Esophagus muscularis mucosa (tissue), 4 donors: ENCODE measurements at regions not wholly inside any gene's neighbourhood (a gene's known extent, or its start where the extent isn't known, plus 50 kb on each side); places are given as distances from the start of the nearest gene placed in this dataset.

Source experiments
- DNase-seq: peaks from one replicate; pipeline ENCODE4 v3.0.0-alpha.2; 2017; ENCODE audit errors: extremely low spot score
- H3K27ac ChIP-seq, 4 donors: fragments of 200-600 bp; sonication (generic); replicated peaks in 1 of 4; 1 replicate in 3 of 4; 2 replicates in 1 of 4; pipeline ENCODE4 v1.5.1; 2016 to 2019; ENCODE audit warnings: mild to moderate bottlenecking in 1 of 4
- H3K27me3 ChIP-seq, 4 donors: fragments of 200-600 bp; sonication (generic); one replicate each; pipeline versions ENCODE4 v1.5.1 to v1.6.0; 2016 to 2019
- H3K36me3 ChIP-seq, 4 donors: fragments of 200-600 bp; sonication (generic); one replicate each; pipeline ENCODE4 v1.5.1; 2016 to 2019
- H3K4me1 ChIP-seq, 4 donors: fragments of 200-600 bp; sonication (generic); one replicate each; pipeline ENCODE4 v1.5.1; 2016 to 2019
- H3K4me3 ChIP-seq, 4 donors: fragments of 200-600 bp; sonication (generic); 1 replicate in 2 of 4; 2 replicates in 2 of 4; pipeline ENCODE4 v1.5.1; 2016 to 2019; ENCODE audit warnings: mild to moderate bottlenecking in 4 of 4, moderate library complexity in 1 of 4
- H3K9me3 ChIP-seq, 4 donors: fragments of 200-600 bp; sonication (generic); 1 replicate in 3 of 4; 2 replicates in 1 of 4; pipeline ENCODE4 v1.5.1; 2016 to 2019
- CTCF ChIP-seq, 3 experiments: fragments of 200-600 bp in 2 of 3; fragments of 450-650 bp in 1 of 3; sonication (generic) in 2 of 3; IDR thresholded peaks; one replicate each; pipeline ENCODE4 v1.5.1; 2017 to 2019; ENCODE audit warnings: antibody characterized with exemption in 3 of 3, mild to moderate bottlenecking in 2 of 3, moderate library complexity in 1 of 3
- EP300 ChIP-seq: sonication (generic); formaldehyde crosslinking; IDR thresholded peaks from one replicate; pipeline ENCODE4 v1.6.1; 2017; ENCODE audit warnings: antibody characterized with exemption
- POLR2A ChIP-seq: fragments of 450-650 bp; IDR thresholded peaks from one replicate; pipeline ENCODE4 v1.6.1; 2017; ENCODE audit warnings: antibody characterized with exemption, moderate library complexity, mild to moderate bottlenecking, low read depth
- POLR2AphosphoS5 ChIP-seq, 2 donors: sonication (generic); formaldehyde crosslinking; IDR thresholded peaks; one replicate each; pipeline ENCODE4 v1.6.1; 2017; ENCODE audit warnings: antibody characterized with exemption in 2 of 2
- WGBS: methylation state at CpG from one replicate; pipeline ENCODE4 v1.1.5; 2018; 5-methylcytosine and 5-hydroxymethylcytosine counted together
- intact Hi-C: fragments of 100-400 bp; cut with DNase I; formaldehyde crosslinking; loops from one replicate; pipeline ENCODE4 v1.15.1; 2023

- WGBS, result 99% methylated on average over 14 of the region's 14 CpGs
- intact Hi-C loops, result no loop called here
- Histone ChIP-seq H3K27ac (no peak overlapping the region), H3K27me3 (no peaks in the 10 kb centered on the region), H3K9me3 (no peaks in the 10 kb centered on the region), H3K4me3 (no peak overlapping the region), H3K4me1 (peaks cover 0 to 2% (median under 1%) of the 10 kb centered on the region in 4 donors), H3K36me3 (no peaks in the 10 kb centered on the region)
- TF ChIP-seq EP300 (no peak), CTCF (IDR thresholded peaks at IDR 0.05) (no peak), POLR2AphosphoS5 (IDR thresholded peaks at IDR 0.05) (no peak), POLR2A (no peak)
- DNase-seq, result no peak
These were observed 396.8 kb downstream of the AEBP2 start for GRCh38 chr12:19836056-19836455.

GRCh38 chr12:19836456-19836855, 397.2 kb downstream of the AEBP2 start:
- TF ChIP-seq POLR2A (no peak), POLR2AphosphoS5 (IDR thresholded peaks at IDR 0.05) (no peak), EP300 (no peak), CTCF (IDR thresholded peaks at IDR 0.05) (no peak)
- Histone ChIP-seq H3K27ac (no peak overlapping the region), H3K4me1 (peaks cover 0 to 6% (median 4%) of the 10 kb centered on the region in 4 donors), H3K27me3 (no peaks in the 10 kb centered on the region), H3K9me3 (no peaks in the 10 kb centered on the region), H3K36me3 (no peaks in the 10 kb centered on the region), H3K4me3 (no peak overlapping the region)
- 96% methylated on average over 9 of the region's 9 CpGs for WGBS
- DNase-seq, result no peak
- intact Hi-C loops, result no loop called here

- no peak for DNase-seq
- TF ChIP-seq POLR2AphosphoS5 (IDR thresholded peaks at IDR 0.05), result no peak
- no peak for TF ChIP-seq EP300
- no peak for TF ChIP-seq POLR2A
- no peaks in the 10 kb centered on the region for H3K27me3 ChIP-seq
These were observed 398.3 kb downstream of the AEBP2 start for GRCh38 chr12:19837543-19837942.

GRCh38 chr12:19841451-19841850, 402.2 kb downstream of the AEBP2 start:
- DNase-seq, result no peak
- H3K27me3 ChIP-seq, result no peaks in the 10 kb centered on the region
- intact Hi-C loops, result no loop called here
- no peak overlapping the region for H3K4me3 ChIP-seq
- H3K27ac ChIP-seq, result no peak overlapping the region
- H3K9me3 ChIP-seq, result no peaks in the 10 kb centered on the region
- peaks cover 3 to 29% (median 21%) of the 10 kb centered on the region in 4 donors for H3K4me1 ChIP-seq
- no peaks in the 10 kb centered on the region for H3K36me3 ChIP-seq
- TF ChIP-seq EP300, result no peak
- no peak for TF ChIP-seq POLR2AphosphoS5 (IDR thresholded peaks at IDR 0.05)
- TF ChIP-seq POLR2A, result no peak
- no peak for TF ChIP-seq CTCF (IDR thresholded peaks at IDR 0.05)

More at GRCh38 chr12:19837543-19837942, 398.3 kb downstream of the AEBP2 start:
- WGBS, result 75% methylated on average over 3 of the region's 3 CpGs
- Histone ChIP-seq H3K4me3 (no peak overlapping the region), H3K36me3 (no peaks in the 10 kb centered on the region), H3K4me1 (peaks cover 3 to 16% (median 13%) of the 10 kb centered on the region in 4 donors), H3K27ac (no peak overlapping the region), H3K9me3 (no peaks in the 10 kb centered on the region)
- intact Hi-C loops, result no loop called here

- H3K36me3 ChIP-seq, result no peaks in the 10 kb centered on the region
- H3K27me3 ChIP-seq, result no peaks in the 10 kb centered on the region
- H3K9me3 ChIP-seq, result no peaks in the 10 kb centered on the region
- H3K4me1 ChIP-seq, result peaks cover 3 to 35% (median 27%) of the 10 kb centered on the region in 4 donors
- no peak for DNase-seq
- H3K27ac ChIP-seq, result peak overlapping the region in 2 of 4 donors; percentile 21 to 41
- intact Hi-C loops, result no loop called here
- no peak for TF ChIP-seq POLR2AphosphoS5 (IDR thresholded peaks at IDR 0.05)
- no peak for TF ChIP-seq CTCF (IDR thresholded peaks at IDR 0.05)
- no peak for TF ChIP-seq POLR2A
- no peak for TF ChIP-seq EP300
- peak overlapping the region in 2 of 4 donors; percentile 19 to 34 for H3K4me3 ChIP-seq
- 44% methylated on average over 3 of the region's 3 CpGs for whole genome bisulfite sequencing
These were observed 402.8 kb downstream of the AEBP2 start for GRCh38 chr12:19842116-19842515.
